ENCODE measurements at regions not wholly inside any gene's neighbourhood (a gene's known extent, or its start where the extent isn't known, plus 50 kb on each side); places are given as distances from the start of the nearest gene placed in this dataset.

DNA sequence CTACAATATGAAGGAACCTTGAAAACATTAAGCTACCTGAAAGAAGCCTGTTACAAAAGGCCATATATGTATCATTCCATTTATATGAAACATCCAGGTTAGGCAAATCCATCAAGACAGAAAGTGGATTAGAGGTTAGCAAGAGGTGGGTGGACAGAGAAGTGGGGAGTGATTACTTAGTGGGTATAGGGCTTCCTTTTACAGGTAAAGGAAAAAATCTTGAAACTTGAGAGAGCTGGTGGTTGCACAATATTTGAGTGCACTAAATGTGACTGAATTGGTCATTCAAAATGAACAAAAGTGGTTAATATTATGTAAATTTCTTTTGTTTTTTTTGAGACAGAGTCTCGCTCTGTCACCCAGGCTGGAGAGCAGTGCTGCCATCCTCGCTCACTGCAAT, 119.4 kb upstream of the KIF5B start:
- H3K27ac ChIP-seq: no peak overlapping the region
- 97 to 98% methylated on average over 2 of the region's 2 CpGs for WGBS, 2 donors
- no peaks in the 10 kb centered on the region for H3K27me3 ChIP-seq
- H3K9me3 ChIP-seq: peaks cover 0 to 14% (median 0%) of the 10 kb centered on the region in 11 donors
- H3K4me3 ChIP-seq: no peak overlapping the region
- ATAC-seq: no peak
- no peak for DNase-seq
- H3K36me3 ChIP-seq: no peaks in the 10 kb centered on the region
- TF ChIP-seq, protein P1, sequence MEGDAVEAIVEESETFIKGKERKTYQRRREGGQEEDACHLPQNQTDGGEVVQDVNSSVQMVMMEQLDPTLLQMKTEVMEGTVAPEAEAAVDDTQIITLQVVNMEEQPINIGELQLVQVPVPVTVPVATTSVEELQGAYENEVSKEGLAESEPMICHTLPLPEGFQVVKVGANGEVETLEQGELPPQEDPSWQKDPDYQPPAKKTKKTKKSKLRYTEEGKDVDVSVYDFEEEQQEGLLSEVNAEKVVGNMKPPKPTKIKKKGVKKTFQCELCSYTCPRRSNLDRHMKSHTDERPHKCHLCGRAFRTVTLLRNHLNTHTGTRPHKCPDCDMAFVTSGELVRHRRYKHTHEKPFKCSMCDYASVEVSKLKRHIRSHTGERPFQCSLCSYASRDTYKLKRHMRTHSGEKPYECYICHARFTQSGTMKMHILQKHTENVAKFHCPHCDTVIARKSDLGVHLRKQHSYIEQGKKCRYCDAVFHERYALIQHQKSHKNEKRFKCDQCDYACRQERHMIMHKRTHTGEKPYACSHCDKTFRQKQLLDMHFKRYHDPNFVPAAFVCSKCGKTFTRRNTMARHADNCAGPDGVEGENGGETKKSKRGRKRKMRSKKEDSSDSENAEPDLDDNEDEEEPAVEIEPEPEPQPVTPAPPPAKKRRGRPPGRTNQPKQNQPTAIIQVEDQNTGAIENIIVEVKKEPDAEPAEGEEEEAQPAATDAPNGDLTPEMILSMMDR (IDR thresholded peaks at IDR 0.05): no peak
- H3K4me1 ChIP-seq: no peaks in the 10 kb centered on the region
- intact Hi-C loops (cut with DNase I): no loop called here

DNA sequence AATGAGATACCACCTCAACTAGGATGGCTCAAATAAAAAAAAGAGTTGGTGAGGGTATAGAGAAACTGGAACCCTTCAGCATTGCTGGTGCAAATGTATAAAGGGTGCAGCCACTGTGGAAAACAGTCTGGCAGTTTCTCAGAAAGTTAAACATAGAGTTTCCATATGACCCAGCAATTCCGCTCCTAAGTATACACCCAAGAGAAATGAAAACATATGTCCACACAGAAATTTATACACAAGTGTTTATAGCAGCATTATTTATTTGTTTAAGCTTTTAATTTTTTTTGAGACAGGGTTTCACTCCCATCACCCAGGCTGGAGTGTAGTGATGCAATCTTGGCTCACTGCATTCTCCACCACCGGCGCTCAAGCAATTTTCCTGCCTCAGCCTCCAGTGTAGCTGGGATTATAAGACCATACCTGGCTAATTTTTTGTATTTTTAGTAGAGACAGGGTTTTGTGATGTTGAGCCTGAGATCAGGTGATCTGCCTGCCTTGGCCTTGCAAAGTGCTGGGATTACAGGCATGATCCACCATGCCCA, 118.2 kb upstream of the KIF5B start:
- DNase-seq (no peak), ATAC-seq (no peak)
- no peak overlapping the region for H3K27ac ChIP-seq
- H3K4me3 ChIP-seq: no peak overlapping the region
- H3K4me1 ChIP-seq: peaks cover 0 to 8% (median 3%) of the 10 kb centered on the region in 9 donors
- H3K27me3 ChIP-seq: no peaks in the 10 kb centered on the region
- TF ChIP-seq, protein P1 (IDR thresholded peaks at IDR 0.05): no peak
- H3K9me3 ChIP-seq: peaks cover 0 to 14% (median 0%) of the 10 kb centered on the region in 11 donors
- WGBS, 2 donors: 56 to 96% methylated on average over 3 of the region's 3 CpGs
- no peaks in the 10 kb centered on the region for H3K36me3 ChIP-seq
- intact Hi-C loops (cut with DNase I): no loop called here

DNA sequence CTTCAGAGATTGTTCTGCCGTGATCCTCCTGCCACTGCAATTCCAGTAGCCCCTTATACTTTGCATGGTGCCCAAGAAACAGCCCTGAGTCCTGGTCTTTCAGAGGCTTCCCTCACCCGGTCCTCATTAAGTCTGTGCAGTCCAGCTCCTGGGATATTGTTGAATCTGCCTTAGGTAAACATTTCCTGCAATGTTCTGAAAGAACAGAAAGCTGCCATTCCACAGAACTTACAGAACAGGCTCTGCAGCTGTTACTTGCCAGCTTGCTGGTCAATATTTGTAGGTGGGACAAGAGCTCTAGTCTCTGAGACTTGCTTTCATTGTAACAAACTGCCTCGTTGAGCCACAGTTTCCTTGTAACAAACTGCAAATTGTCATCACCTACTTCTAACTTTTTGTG, 115.0 kb upstream of the KIF5B start:
- WGBS, 2 donors: 73 to 81% methylated on average over 3 of the region's 3 CpGs
- Histone ChIP-seq H3K4me3 (no peak overlapping the region), H3K36me3 (no peaks in the 10 kb centered on the region), H3K27me3 (no peaks in the 10 kb centered on the region), H3K27ac (no peak overlapping the region), H3K4me1 (peaks cover 0 to 12% (median 3%) of the 10 kb centered on the region in 9 donors), H3K9me3 (peaks cover 0 to 14% (median 0%) of the 10 kb centered on the region in 11 donors)
- ATAC-seq (no peak), DNase-seq (no peak)
- TF ChIP-seq, protein P1 (IDR thresholded peaks at IDR 0.05): no peak
- intact Hi-C loops (cut with DNase I): no loop called here

DNA sequence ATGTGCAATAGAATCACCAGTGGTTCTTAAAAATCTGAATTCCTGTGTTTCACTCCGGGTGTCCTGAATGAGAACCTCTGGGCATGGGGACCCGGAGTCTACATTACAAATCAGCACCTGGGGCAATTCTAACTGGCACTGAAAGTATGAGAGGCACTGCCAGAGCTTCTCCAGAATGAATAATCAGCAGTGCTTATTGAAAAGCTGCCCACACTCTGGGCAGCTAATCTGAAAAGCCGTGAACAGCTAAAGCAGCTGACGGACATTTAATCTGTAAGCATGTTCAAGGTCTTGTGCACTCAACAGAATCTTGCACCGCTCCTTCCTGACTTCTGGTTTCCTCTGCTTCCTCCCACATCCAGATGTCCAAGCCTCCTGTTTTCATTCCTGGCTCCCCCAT, 113.3 kb upstream of the KIF5B start:
- WGBS, 2 donors: 17 to 18% methylated on average over 5 of the region's 5 CpGs
- intact Hi-C loops (cut with DNase I): no loop called here
- no peak for DNase-seq
- Histone ChIP-seq H3K9me3 (peaks cover 0 to 10% (median 0%) of the 10 kb centered on the region in 11 donors), H3K27me3 (no peaks in the 10 kb centered on the region), H3K4me1 (peaks cover 0 to 12% (median 3%) of the 10 kb centered on the region in 9 donors), H3K36me3 (no peaks in the 10 kb centered on the region), H3K4me3 (no peak overlapping the region), H3K27ac (peak overlapping the region in 1 of 10 donors; percentile 21)
- TF ChIP-seq, protein P1 (IDR thresholded peaks at IDR 0.05): no peak
- ATAC-seq: peak; percentile 42 to 86 (median 72)

Measured in heart right ventricle (tissue), 16 donors.